Activated CD4-positive, alpha-beta memory T cell treated with anti-CD3 and anti-CD28 coated beads for 36 hours (primary cell): ENCODE measurements at regions not wholly inside any gene's neighbourhood (a gene's known extent, or its start where the extent isn't known, plus 50 kb on each side); places are given as distances from the start of the nearest gene placed in this dataset.

Experiments
- CTCF ChIA-PET: fragments of 350-600 bp; sonication (Branson Sonifier 250); formaldehyde crosslinking; loops from one replicate; lab custom pipeline; 2021; ENCODE audit warnings: antibody characterized with exemption, inconsistent platforms; lab: Charles Lee
- POLR2A ChIA-PET: fragments of 350-600 bp; sonication (Branson Sonifier 250); formaldehyde crosslinking; loops from one replicate; lab custom pipeline; 2021; ENCODE audit warnings: antibody characterized with exemption; lab: Charles Lee
- DNase-seq: peaks from one replicate; pipeline ENCODE4 v3.0.0-alpha.2; 2020
- H3K27ac Mint-ChIP-seq: one replicate; pipeline ENCODE4 v1.8.0; 2021; ENCODE audit warnings: mixed read lengths
- H3K27me3 Mint-ChIP-seq: one replicate; pipeline ENCODE4 v1.8.0; 2021; ENCODE audit warnings: mixed read lengths
- H3K36me3 Mint-ChIP-seq: one replicate; pipeline ENCODE4 v1.8.0; 2021; ENCODE audit warnings: mixed read lengths
- H3K4me1 Mint-ChIP-seq: one replicate; pipeline ENCODE4 v1.8.0; 2021; ENCODE audit warnings: low read depth, mixed read lengths
- H3K4me3 Mint-ChIP-seq: one replicate; pipeline ENCODE4 v1.8.0; 2021; ENCODE audit warnings: mild to moderate bottlenecking, mixed read lengths
- H3K9me3 Mint-ChIP-seq: one replicate; pipeline ENCODE4 v1.8.0; 2021; ENCODE audit warnings: mixed read lengths
- intact Hi-C: fragments of 100-400 bp; cut with micrococcal nuclease; formaldehyde crosslinking; loops from one replicate; pipeline ENCODE4 v1.15.1; 2023

- CTCF ChIA-PET = no interaction called here
- DNase-seq = no peak
- Mint-ChIP-seq H3K36me3 (no peaks in the 10 kb centered on the region), H3K4me3 (no peak overlapping the region), H3K9me3 (no peaks in the 10 kb centered on the region), H3K27ac (no peak overlapping the region), H3K4me1 (peaks cover 8% of the 10 kb centered on the region), H3K27me3 (no peaks in the 10 kb centered on the region)
- intact Hi-C loops = no loop called here
- POLR2A ChIA-PET = no interaction called here
These were observed 61.4 kb upstream of the MSTN start for GRCh38 chr2:190123956-190124355.

DNA sequence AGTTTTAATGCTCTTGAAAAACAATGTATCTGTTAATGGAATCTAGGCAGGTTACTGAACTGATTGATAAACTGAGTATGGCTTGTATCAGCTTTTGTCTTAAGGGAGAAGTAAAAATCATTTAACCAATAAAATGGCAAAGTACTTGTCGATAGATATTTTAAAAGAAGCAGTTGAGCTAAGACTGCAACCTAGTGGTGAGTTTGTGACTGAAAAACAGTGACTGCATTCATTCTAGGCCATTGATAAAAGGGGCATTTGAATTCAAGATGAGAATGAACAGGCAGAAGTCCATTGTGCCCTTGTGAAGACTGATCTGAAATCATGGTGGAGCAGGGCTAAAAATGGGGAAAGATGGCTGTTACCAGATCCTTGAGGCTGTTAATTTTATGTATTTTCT lies 59.4 kb upstream of the MSTN start:
- intact Hi-C loops = loop anchor here (1.0 kb wide), 1 partner anchor 461 kb away; the partner anchor contains the start of gene ASNSD1
- H3K4me1 Mint-ChIP-seq = peaks cover 8% of the 10 kb centered on the region
- POLR2A ChIA-PET = no interaction called here

DNA sequence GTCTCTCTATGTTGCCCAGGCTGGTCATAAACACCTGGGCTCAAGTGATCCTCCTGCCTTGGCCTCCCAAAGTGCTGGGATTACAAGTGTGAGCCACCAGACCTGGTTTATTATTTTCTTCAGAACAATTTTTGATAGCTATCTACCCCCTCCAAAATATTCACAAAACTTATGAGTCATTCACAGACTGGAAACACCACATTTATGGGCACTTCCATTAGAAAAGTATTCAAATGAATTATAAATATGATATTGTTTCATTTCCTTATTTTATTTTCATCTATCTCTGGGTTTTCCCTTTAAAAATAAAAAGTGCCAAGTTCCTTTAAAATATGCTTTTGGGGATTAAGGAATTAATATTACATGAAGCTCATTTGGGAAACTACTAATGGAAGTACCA lies 58.8 kb upstream of the MSTN start:
- Mint-ChIP-seq H3K27me3 (peaks cover 1% of the 10 kb centered on the region), H3K4me1 (peaks cover 8% of the 10 kb centered on the region), H3K9me3 (no peaks in the 10 kb centered on the region), H3K36me3 (no peaks in the 10 kb centered on the region), H3K27ac (no peak overlapping the region), H3K4me3 (no peak overlapping the region)
- ChIA-PET CTCF (no interaction called here), POLR2A (no interaction called here)
- no peak for DNase-seq
- intact Hi-C loops = no loop called here

More for the DNA sequence above, 59.4 kb upstream of the MSTN start:
- Mint-ChIP-seq H3K4me3 (no peak overlapping the region), H3K27me3 (peaks cover under 1% of the 10 kb centered on the region), H3K36me3 (no peaks in the 10 kb centered on the region), H3K27ac (no peak overlapping the region), H3K9me3 (no peaks in the 10 kb centered on the region)
- CTCF ChIA-PET = interaction anchor here (1.2 to 1.5 kb wide), 2 partner anchors 10 to 32 kb away, joined by 4 to 5 read pairs; no protein-coding TSS in a partner anchor
- DNase-seq = no peak

GRCh38 chr2:190119923-190120590 lies 57.5 kb upstream of the MSTN start:
- no peaks in the 10 kb centered on the region for H3K9me3 Mint-ChIP-seq
- DNase-seq = no peak
- H3K36me3 Mint-ChIP-seq = no peaks in the 10 kb centered on the region
- intact Hi-C loops = no loop called here
- ChIA-PET CTCF (no interaction called here), POLR2A (no interaction called here)
- H3K27ac Mint-ChIP-seq = no peak overlapping the region
- H3K4me3 Mint-ChIP-seq = no peak overlapping the region
- H3K4me1 Mint-ChIP-seq = peaks cover 8% of the 10 kb centered on the region
- peaks cover 1% of the 10 kb centered on the region for H3K27me3 Mint-ChIP-seq

DNA sequence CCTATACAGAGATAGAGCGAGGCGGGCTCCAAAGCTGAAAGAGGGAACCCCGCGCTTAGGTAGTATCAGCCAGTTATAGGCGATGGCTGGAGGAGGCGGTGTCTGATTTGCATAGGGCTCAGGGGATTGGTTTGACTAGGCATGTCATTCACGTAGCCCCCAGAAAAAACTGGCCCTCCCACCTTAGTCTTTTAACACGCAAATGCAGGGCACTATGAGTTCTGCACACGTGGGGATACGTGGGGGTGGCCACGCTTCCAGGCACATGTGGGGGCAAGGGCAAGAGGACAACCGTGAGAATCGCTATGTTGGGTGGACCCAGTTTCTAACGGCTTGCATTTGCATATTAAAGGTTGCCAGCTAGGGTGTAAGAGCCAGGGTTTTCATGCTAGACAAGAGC lies 56.7 kb upstream of the MSTN start:
- H3K9me3 Mint-ChIP-seq = no peaks in the 10 kb centered on the region
- intact Hi-C loops = no loop called here
- peaks cover 8% of the 10 kb centered on the region for H3K4me1 Mint-ChIP-seq
- ChIA-PET POLR2A (no interaction called here), CTCF (interaction anchor here (0.6 kb wide), 2 partner anchors 320 to 924 kb away, joined by 3 to 4 read pairs; no protein-coding TSS in a partner anchor)
- peaks cover 1% of the 10 kb centered on the region for H3K27me3 Mint-ChIP-seq
- no peaks in the 10 kb centered on the region for H3K36me3 Mint-ChIP-seq
- H3K27ac Mint-ChIP-seq = no peak overlapping the region
- no peak overlapping the region for H3K4me3 Mint-ChIP-seq
- DNase-seq = no peak

DNA sequence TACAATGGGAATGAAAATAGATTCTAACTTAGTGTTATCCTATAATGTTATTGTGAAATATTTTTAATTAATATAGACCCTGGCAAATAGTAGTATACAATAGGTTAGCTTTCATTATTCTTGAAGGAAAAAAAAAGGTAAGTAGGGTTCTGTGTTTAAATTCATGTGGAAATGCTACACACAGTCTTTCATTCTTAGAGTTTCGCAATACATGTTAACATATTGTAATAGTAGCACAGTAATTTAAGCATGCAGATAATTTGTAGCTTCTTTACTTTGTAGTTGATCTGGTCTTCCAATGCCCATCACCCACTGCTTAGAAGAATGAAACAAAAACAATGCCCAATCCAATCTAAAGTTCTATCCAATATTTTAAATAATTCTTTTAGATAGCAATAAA lies 54.8 kb upstream of the MSTN start:
- Mint-ChIP-seq H3K4me1 (peaks cover 7% of the 10 kb centered on the region), H3K27ac (no peak overlapping the region), H3K36me3 (no peaks in the 10 kb centered on the region), H3K4me3 (no peak overlapping the region), H3K9me3 (no peaks in the 10 kb centered on the region), H3K27me3 (peaks cover 1% of the 10 kb centered on the region)
- ChIA-PET CTCF (no interaction called here), POLR2A (no interaction called here)
- intact Hi-C loops = no loop called here
- DNase-seq = no peak

DNA sequence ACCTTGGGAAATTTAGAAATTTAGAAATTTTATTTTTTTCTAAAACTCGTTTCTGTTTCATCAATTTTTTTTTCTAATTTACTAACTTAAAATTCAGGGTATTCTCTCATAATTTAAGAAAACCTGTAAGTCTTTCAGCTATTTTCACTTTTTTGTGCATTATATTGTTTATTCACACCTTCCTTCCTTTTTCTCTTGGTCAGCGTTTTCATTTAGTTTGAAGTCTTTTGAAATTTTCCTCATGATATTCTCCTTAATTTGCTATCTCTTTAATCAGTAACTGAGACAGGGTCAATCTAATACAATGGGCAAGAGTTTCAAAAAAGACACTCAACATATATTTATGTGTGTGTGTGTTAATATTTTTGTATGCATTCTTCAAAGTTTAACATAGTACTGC lies 50.5 kb upstream of the MSTN start:
- CTCF ChIA-PET = no interaction called here
- Mint-ChIP-seq H3K27ac (no peak overlapping the region), H3K4me3 (no peak overlapping the region), H3K36me3 (no peaks in the 10 kb centered on the region), H3K9me3 (no peaks in the 10 kb centered on the region), H3K27me3 (peaks cover 6% of the 10 kb centered on the region), H3K4me1 (no peaks in the 10 kb centered on the region)
- intact Hi-C loops = no loop called here
- POLR2A ChIA-PET = no interaction called here
- no peak for DNase-seq
